RWPE2 (cell line): ENCODE measurements at regions not wholly inside any gene's neighbourhood (a gene's known extent, or its start where the extent isn't known, plus 50 kb on each side); places are given as distances from the start of the nearest gene placed in this dataset.

ENCODE experiments used
- ATAC-seq: fragments of 200-7000 bp; cut with Tn5 transposase; 3 replicates; pipeline ENCODE4 v1.9.1; 2021; ENCODE audit warnings: low read depth
- DNase-seq: peaks from one replicate; pipeline ENCODE4 v3.0.0-alpha.2; 2020; ENCODE audit warnings: low spot score
- H3K27ac ChIP-seq: fragments of 450-650 bp; 2 replicates; pipeline ENCODE4 v1.5.1; 2017; ENCODE audit warnings: mild to moderate bottlenecking; ENCODE audit not compliant: poor library complexity, severe bottlenecking
- H3K27me3 ChIP-seq: fragments of 250-450 bp; sonication (Bioruptor Pico); 2 replicates; pipeline ENCODE4 v1.5.1; 2021; ENCODE audit warnings: mild to moderate bottlenecking, moderate library complexity; ENCODE audit not compliant: insufficient read depth, poor library complexity, severe bottlenecking
- H3K36me3 ChIP-seq: fragments of 250-450 bp; sonication (Bioruptor Pico); 2 replicates; pipeline ENCODE4 v1.5.1; 2020; ENCODE audit warnings: low read depth, mild to moderate bottlenecking, moderate library complexity
- H3K4me1 ChIP-seq: fragments of 250-450 bp; sonication (Bioruptor Pico); 2 replicates; pipeline ENCODE4 v1.5.1; 2021; ENCODE audit warnings: mild to moderate bottlenecking, moderate library complexity; ENCODE audit not compliant: insufficient read depth, poor library complexity, severe bottlenecking
- H3K4me3 ChIP-seq: fragments of 250-450 bp; sonication (Bioruptor Pico); 2 replicates; pipeline ENCODE4 v1.5.1; 2021; ENCODE audit warnings: mild to moderate bottlenecking, moderate library complexity; ENCODE audit not compliant: severe bottlenecking
- H3K9me3 ChIP-seq: fragments of 250-450 bp; sonication (Bioruptor Pico); 2 replicates; pipeline ENCODE4 v1.5.1; 2021; ENCODE audit warnings: mild to moderate bottlenecking, moderate library complexity; ENCODE audit not compliant: severe bottlenecking
- TF ChIP-seq, protein P1 (sequence below): fragments of 450-650 bp; IDR thresholded peaks from one replicate; pipeline ENCODE4 v1.5.1; 2017; ENCODE audit warnings: mild to moderate bottlenecking, moderate library complexity; ENCODE audit not compliant: poor library complexity, severe bottlenecking

DNA sequence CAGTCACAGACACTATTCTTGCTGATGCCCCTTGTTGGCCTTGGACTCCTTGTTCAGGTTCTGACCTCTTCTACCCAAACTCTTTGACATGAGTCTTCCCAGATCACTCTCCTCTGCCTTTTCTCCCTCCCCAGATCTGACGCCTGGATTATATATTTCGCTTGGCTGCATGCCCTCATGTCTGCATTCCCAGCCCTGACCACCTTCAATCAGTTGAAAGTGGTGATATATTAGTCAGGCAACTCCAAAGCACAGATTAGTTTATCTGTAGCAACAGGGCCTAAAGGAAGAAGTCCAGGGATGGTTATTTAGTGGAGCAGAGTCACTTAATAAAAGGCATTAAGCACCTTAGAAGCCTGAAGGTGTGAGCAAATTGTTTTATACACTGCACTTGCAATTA lies 110.0 kb upstream of the GUCA2B start:
- Histone ChIP-seq H3K36me3 (no peaks in the 10 kb centered on the region), H3K27me3 (no peaks in the 10 kb centered on the region), H3K4me1 (no peaks in the 10 kb centered on the region), H3K27ac (no peak overlapping the region), H3K9me3 (no peaks in the 10 kb centered on the region), H3K4me3 (no peak overlapping the region)
- TF ChIP-seq, protein P1, sequence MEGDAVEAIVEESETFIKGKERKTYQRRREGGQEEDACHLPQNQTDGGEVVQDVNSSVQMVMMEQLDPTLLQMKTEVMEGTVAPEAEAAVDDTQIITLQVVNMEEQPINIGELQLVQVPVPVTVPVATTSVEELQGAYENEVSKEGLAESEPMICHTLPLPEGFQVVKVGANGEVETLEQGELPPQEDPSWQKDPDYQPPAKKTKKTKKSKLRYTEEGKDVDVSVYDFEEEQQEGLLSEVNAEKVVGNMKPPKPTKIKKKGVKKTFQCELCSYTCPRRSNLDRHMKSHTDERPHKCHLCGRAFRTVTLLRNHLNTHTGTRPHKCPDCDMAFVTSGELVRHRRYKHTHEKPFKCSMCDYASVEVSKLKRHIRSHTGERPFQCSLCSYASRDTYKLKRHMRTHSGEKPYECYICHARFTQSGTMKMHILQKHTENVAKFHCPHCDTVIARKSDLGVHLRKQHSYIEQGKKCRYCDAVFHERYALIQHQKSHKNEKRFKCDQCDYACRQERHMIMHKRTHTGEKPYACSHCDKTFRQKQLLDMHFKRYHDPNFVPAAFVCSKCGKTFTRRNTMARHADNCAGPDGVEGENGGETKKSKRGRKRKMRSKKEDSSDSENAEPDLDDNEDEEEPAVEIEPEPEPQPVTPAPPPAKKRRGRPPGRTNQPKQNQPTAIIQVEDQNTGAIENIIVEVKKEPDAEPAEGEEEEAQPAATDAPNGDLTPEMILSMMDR: no peak
- ATAC-seq (no peak), DNase-seq (no peak)

DNA sequence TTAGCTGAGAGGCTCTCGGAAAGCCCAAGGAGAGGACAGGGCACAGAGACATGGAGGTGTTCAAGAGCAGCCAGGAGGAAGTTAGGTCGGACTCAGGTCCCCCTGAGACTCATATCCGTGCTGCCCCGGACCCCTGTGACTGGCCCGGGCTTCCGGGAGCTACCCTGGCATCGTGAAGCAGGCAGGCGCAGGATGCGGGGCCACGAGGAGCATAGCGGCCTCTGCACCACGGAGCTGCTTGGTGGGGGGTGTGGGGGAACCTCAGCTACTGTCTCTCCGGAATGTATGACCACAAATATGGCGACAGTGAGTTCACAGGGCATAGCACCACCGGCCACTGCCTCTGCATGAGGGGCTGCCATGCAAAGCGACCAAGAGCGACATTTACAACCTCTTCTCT lies 112.2 kb upstream of the GUCA2B start:
- Histone ChIP-seq H3K36me3 (no peaks in the 10 kb centered on the region), H3K4me3 (no peak overlapping the region), H3K9me3 (no peaks in the 10 kb centered on the region), H3K27ac (no peak overlapping the region), H3K27me3 (no peaks in the 10 kb centered on the region), H3K4me1 (no peaks in the 10 kb centered on the region)
- ATAC-seq: no peak
- TF ChIP-seq, protein P1: no peak
- no peak for DNase-seq

DNA sequence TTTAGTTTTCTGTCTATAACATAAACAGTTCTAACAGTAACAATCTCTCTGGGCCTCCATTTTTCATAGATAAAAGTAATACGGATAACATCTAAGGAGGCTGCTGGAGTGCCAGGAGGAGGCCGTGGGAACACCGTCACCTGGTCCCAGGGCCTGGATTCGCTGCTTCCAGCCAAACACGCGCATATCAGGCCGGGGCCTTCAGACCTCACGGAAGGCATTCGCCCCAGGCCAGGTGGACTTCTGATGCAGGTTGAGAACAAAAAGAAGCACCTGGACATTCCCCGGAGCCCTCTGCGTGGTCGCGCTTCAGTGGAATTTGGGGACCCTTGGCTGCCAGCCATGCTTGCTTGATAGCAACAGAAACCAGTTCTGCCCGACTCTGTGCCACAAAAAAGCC lies 113.1 kb upstream of the GUCA2B start:
- H3K9me3 ChIP-seq: no peaks in the 10 kb centered on the region
- no peak overlapping the region for H3K4me3 ChIP-seq
- no peaks in the 10 kb centered on the region for H3K36me3 ChIP-seq
- TF ChIP-seq, protein P1: no peak
- ATAC-seq: no peak
- H3K4me1 ChIP-seq: no peaks in the 10 kb centered on the region
- no peaks in the 10 kb centered on the region for H3K27me3 ChIP-seq
- H3K27ac ChIP-seq: no peak overlapping the region
- no peak for DNase-seq

DNA sequence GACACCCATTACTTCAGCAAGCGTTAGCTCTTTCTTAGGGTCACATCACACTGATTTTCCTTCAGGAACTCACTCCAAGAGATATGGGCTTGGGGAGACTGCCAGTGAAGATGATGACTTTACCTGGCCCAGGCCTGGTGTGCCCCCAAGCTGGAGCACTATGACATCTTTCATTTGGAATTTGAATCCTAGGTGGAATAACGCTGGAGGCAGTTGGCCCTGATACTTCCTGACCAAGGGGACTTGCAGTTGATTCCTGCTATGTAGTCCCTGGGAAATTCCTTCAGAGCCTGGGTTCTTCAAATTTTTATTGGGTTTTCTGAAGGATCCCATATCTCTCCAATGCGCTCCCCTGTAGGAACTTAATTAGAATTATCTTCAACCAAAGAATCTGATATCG lies 114.9 kb upstream of the GUCA2B start:
- H3K4me1 ChIP-seq: peaks cover 2% of the 10 kb centered on the region
- no peaks in the 10 kb centered on the region for H3K27me3 ChIP-seq
- no peaks in the 10 kb centered on the region for H3K36me3 ChIP-seq
- TF ChIP-seq, protein P1: no peak
- H3K9me3 ChIP-seq: no peaks in the 10 kb centered on the region
- DNase-seq (no peak), ATAC-seq (no peak)
- H3K27ac ChIP-seq: no peak overlapping the region
- H3K4me3 ChIP-seq: no peak overlapping the region

DNA sequence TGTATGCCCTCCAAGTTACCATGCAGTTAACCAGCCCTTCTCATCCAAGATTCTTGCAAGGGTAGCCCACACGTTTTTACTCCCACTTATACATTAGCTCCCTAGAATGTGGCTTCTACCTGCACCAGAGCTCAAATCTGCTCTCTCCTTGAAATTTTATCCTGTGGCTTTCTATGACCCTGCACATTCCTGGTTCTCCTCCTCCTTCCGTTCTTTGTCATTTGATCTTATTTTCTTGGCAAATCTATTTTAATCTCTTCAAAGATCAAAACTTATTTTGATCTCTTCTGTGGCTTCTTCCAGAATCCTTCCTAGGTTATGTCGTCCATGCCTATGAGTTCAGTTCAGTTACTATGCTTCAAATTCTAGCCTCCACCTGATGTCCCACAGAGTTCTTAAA lies 115.6 kb upstream of the GUCA2B start:
- DNase-seq: no peak
- no peaks in the 10 kb centered on the region for H3K9me3 ChIP-seq
- TF ChIP-seq, protein P1: no peak
- no peak overlapping the region for H3K27ac ChIP-seq
- H3K36me3 ChIP-seq: no peaks in the 10 kb centered on the region
- no peaks in the 10 kb centered on the region for H3K27me3 ChIP-seq
- ATAC-seq: no peak
- no peak overlapping the region for H3K4me3 ChIP-seq
- H3K4me1 ChIP-seq: peaks cover 2% of the 10 kb centered on the region
